A549 (cell line): ENCODE measurements at regions not wholly inside any gene's neighbourhood (a gene's known extent, or its start where the extent isn't known, plus 50 kb on each side); places are given as distances from the start of the nearest gene placed in this dataset.
A peak's percentile ranks its signal among the peaks of the same experiment; 100 is the strongest.

Experiments used
- ATAC-seq, 2 experiments: fragments of 200-7000 bp in 1 of 2; fragments of >200 bp in 1 of 2; cut with Nextera tagmentation in 1 of 2; cut with Tn5 transposase in 1 of 2; 3 replicates each; pipeline versions ENCODE4 v1.8.0 to v1.9.1; 2018 to 2020; ENCODE audit warnings: mild to moderate bottlenecking in 1 of 2, moderate library complexity in 1 of 2
- CTCF ChIA-PET: fragments of 300-600 bp; sonication (Branson Sonifier 250); formaldehyde crosslinking; extraction: SDS; loops from one replicate; lab custom pipeline; 2021; ENCODE audit warnings: antibody characterized with exemption, inconsistent platforms; lab: Yijun Ruan, JAX
- POLR2A ChIA-PET: fragments of 350-600 bp; formaldehyde crosslinking; extraction: SDS; loops from one replicate; lab custom pipeline; 2021; ENCODE audit warnings: antibody characterized with exemption, inconsistent platforms; lab: Yijun Ruan, JAX
- DNase-seq, 2 experiments: peaks; one replicate each; pipeline versions ENCODE4 v3.0.0 to v3.0.0-alpha.2; 2011 to 2016; ENCODE audit warnings: low read depth in 1 of 2, low spot score in 1 of 2
- FAIRE-seq: peaks from 2 replicates; lab custom pipeline; 2011; peaks lifted over from hg19 to GRCh38; lab: Jason Lieb, UNC
- H3K27ac ChIP-seq, 2 experiments: fragments of >200 bp; sonication (Bioruptor Twin); formaldehyde crosslinking; 3 replicates each; pipeline ENCODE4 v1.5.1; 2016 to 2017
- H3K4me1 ChIP-seq: fragments of >200 bp; sonication (Bioruptor Twin); formaldehyde crosslinking; 3 replicates; pipeline ENCODE4 v1.6.1; 2016
- H3K4me2 ChIP-seq: fragments of >200 bp; sonication (Bioruptor Twin); formaldehyde crosslinking; 3 replicates; pipeline ENCODE4 v1.6.1; 2016
- H3K4me3 ChIP-seq: fragments of >200 bp; sonication (Bioruptor Twin); formaldehyde crosslinking; 3 replicates; pipeline ENCODE4 v1.5.1; 2016
- H3K9me3 ChIP-seq: fragments of >200 bp; sonication (Bioruptor Twin); formaldehyde crosslinking; 3 replicates; pipeline ENCODE4 v1.6.1; 2016
- ATOH8 ChIP-seq: fragments of 250-450 bp; sonication (Bioruptor Pico); IDR thresholded peaks from 2 replicates; pipeline ENCODE4 v1.5.0; 2020; ENCODE audit warnings: low read depth, mild to moderate bottlenecking, moderate library complexity
- CBX2 ChIP-seq: fragments of 200-600 bp; sonication (generic); IDR thresholded peaks from 2 replicates; pipeline ENCODE4 v1.6.1; 2016; ENCODE audit warnings: low read depth, mild to moderate bottlenecking, borderline replicate concordance
- CEBPB ChIP-seq, 2 experiments: fragments of >200 bp in 1 of 2; sonication (Bioruptor Twin) in 1 of 2; formaldehyde crosslinking in 1 of 2; IDR thresholded peaks; 2 replicates each; pipeline ENCODE4 v1.6.1; 2012 to 2016
- CTCF ChIP-seq: fragments of >200 bp; sonication (Bioruptor Twin); formaldehyde crosslinking; IDR thresholded peaks from 3 replicates; pipeline ENCODE4 v1.5.1; 2016
- ELK1 ChIP-seq: fragments of 150-350 bp; IDR thresholded peaks from 2 replicates; pipeline ENCODE4 v1.6.1; 2014; ENCODE audit warnings: low read depth, mild to moderate bottlenecking, low read length
- ESRRA ChIP-seq: fragments of 150-350 bp; IDR thresholded peaks from 2 replicates; pipeline ENCODE4 v1.6.1; 2014; ENCODE audit warnings: mild to moderate bottlenecking, low read length, borderline replicate concordance
- FOSB ChIP-seq: fragments of 250-450 bp; sonication (Bioruptor Pico); IDR thresholded peaks from 2 replicates; pipeline ENCODE4 v1.5.0; 2020; ENCODE audit warnings: mild to moderate bottlenecking, moderate library complexity
- FOXS1 ChIP-seq: fragments of 250-450 bp; sonication (Bioruptor Pico); IDR thresholded peaks from 2 replicates; pipeline ENCODE4 v1.5.0; 2020; ENCODE audit warnings: mild to moderate bottlenecking, moderate library complexity
- GATA3 ChIP-seq: IDR thresholded peaks from 2 replicates; pipeline ENCODE4 v1.6.1; 2012; ENCODE audit warnings: borderline replicate concordance
- HEYL ChIP-seq: fragments of 250-450 bp; sonication (Bioruptor Pico); IDR thresholded peaks from 2 replicates; pipeline ENCODE4 v1.8.0; 2021; ENCODE audit warnings: mild to moderate bottlenecking, moderate library complexity
- HOXA7 ChIP-seq: fragments of 250-450 bp; sonication (Bioruptor Pico); IDR thresholded peaks from 2 replicates; pipeline ENCODE4 v1.5.0; 2020; ENCODE audit warnings: mild to moderate bottlenecking, moderate library complexity
- HOXB5 ChIP-seq: fragments of 250-450 bp; sonication (Bioruptor Pico); IDR thresholded peaks from 2 replicates; pipeline ENCODE4 v1.5.0; 2020; ENCODE audit warnings: mild to moderate bottlenecking, moderate library complexity
- JUN ChIP-seq, 2 experiments: fragments of >200 bp; sonication (Bioruptor Twin); formaldehyde crosslinking; IDR thresholded peaks; 2 replicates in 1 of 2; 3 replicates in 1 of 2; pipeline ENCODE4 v1.6.1; 2016 to 2017
- NFE2L2 ChIP-seq: fragments of 150-350 bp; conservative IDR thresholded peaks from 2 replicates; pipeline ENCODE4 v1.6.1; 2014; ENCODE audit warnings: low read length
- PHF8 ChIP-seq: fragments of 200-600 bp; sonication (generic); IDR thresholded peaks from 2 replicates; pipeline ENCODE4 v1.6.1; 2016; ENCODE audit warnings: low read depth, mild to moderate bottlenecking, antibody characterized with exemption, moderate library complexity, borderline replicate concordance
- RFX5 ChIP-seq: fragments of 450-650 bp; IDR thresholded peaks from 2 replicates; pipeline ENCODE4 v1.7.1; 2014; ENCODE audit warnings: antibody characterized with exemption, mild to moderate bottlenecking, moderate library complexity
- TP53 ChIP-seq: fragments of 250-450 bp; sonication (Bioruptor Pico); IDR thresholded peaks from 2 replicates; pipeline ENCODE4 v1.5.0; 2021; ENCODE audit warnings: mild to moderate bottlenecking, moderate library complexity
- ZNF302 ChIP-seq: fragments of 250-450 bp; sonication (Bioruptor Pico); IDR thresholded peaks from 2 replicates; pipeline ENCODE4 v1.9.0; 2021; ENCODE audit warnings: inconsistent platforms, mild to moderate bottlenecking, moderate library complexity
- WGBS: methylation state at CpG from one replicate; pipeline ENCODE4 v1.1.6; 2017; ENCODE audit errors: missing lambda C conversion rate; 5-methylcytosine and 5-hydroxymethylcytosine counted together

GRCh38 chr2:42113452-42113851 lies 55.7 kb upstream of the EML4 start (continued):
- no peak for TF ChIP-seq CTCF
- TF ChIP-seq FOSB: no peak
- TF ChIP-seq JUN (IDR thresholded peaks at IDR 0.05): no peak
- no peak for TF ChIP-seq TP53 (CRISPR knock-in tag)
- TF ChIP-seq GATA3: no peak
- TF ChIP-seq NFE2L2: no peak
- TF ChIP-seq ESRRA: no peak
- no peak for TF ChIP-seq HEYL (CRISPR knock-in tag)

GRCh38 chr2:42114091-42114490 lies 55.1 kb upstream of the EML4 start:
- CTCF ChIA-PET: interaction anchor here (0.7 to 2.4 kb wide), 9 partner anchors 8 to 260 kb away, joined by 3 to 16 read pairs (median 5); no protein-coding TSS in a partner anchor
- ATAC-seq (no peak), DNase-seq (no peak), FAIRE-seq (no peak)
- no peak overlapping the region for H3K4me3 ChIP-seq
- H3K4me1 ChIP-seq: peaks cover 54% of the 10 kb centered on the region
- no peaks in the 10 kb centered on the region for H3K9me3 ChIP-seq
- TF ChIP-seq ESRRA: no peak
- TF ChIP-seq ZNF302: no peak
- no peak for TF ChIP-seq PHF8
- no peak for TF ChIP-seq ATOH8 (CRISPR knock-in tag)
- TF ChIP-seq FOSB: no peak
- TF ChIP-seq HOXA7 (CRISPR knock-in tag): no peak
- no peak for TF ChIP-seq CEBPB (IDR thresholded peaks at IDR 0.05)
- no peak for TF ChIP-seq HOXB5 (CRISPR knock-in tag)
- TF ChIP-seq ELK1: no peak
- TF ChIP-seq, all 56 proteins: peak for 0
- 87% methylated on average over 5 of the region's 5 CpGs for WGBS
- Histone ChIP-seq H3K27ac (0 out of 6 replicates have a peak overlapping the region, but pooled peaks of 1 of the 2 experiments have one; percentile 11), H3K4me2 (no peak overlapping the region)
- POLR2A ChIA-PET: interaction anchor here (0.6 kb wide), 1 partner anchor 12 kb away, joined by 3 read pairs; no protein-coding TSS in a partner anchor

- 81% methylated on average over 4 of the region's 4 CpGs for whole genome bisulfite sequencing
- H3K27ac ChIP-seq: 0 out of 6 replicates have a peak overlapping the region, but pooled peaks of 1 of the 2 experiments have one; percentile 11
- no peak for ATAC-seq
- no peak overlapping the region for H3K4me3 ChIP-seq
- no peak for TF ChIP-seq CBX2
- TF ChIP-seq FOXS1 (CRISPR knock-in tag): no peak
- no peak for TF ChIP-seq HOXB5 (CRISPR knock-in tag)
- TF ChIP-seq RFX5: no peak
- DNase-seq: no peak
- CTCF ChIA-PET: interaction anchor here (0.6 to 3.8 kb wide), 11 partner anchors 10 to 548 kb away, joined by 3 to 13 read pairs (median 3); no protein-coding TSS in a partner anchor
- POLR2A ChIA-PET: no interaction called here
- no peaks in the 10 kb centered on the region for H3K9me3 ChIP-seq
- FAIRE-seq: no peak
- no peak overlapping the region for H3K4me2 ChIP-seq
- peaks cover 51% of the 10 kb centered on the region for H3K4me1 ChIP-seq
Observed at GRCh38 chr2:42115588-42115987, 53.6 kb upstream of the EML4 start.
